BLaER1 treated with 17β-estradiol and CSF1 and Interleukin-3, amounts not matched to agents 10 nM and 100 nM (cell line): ENCODE measurements at regions not wholly inside any gene's neighbourhood (a gene's known extent, or its start where the extent isn't known, plus 50 kb on each side); places are given as distances from the start of the nearest gene placed in this dataset.

Source experiments
- H3K27ac ChIP-seq, 11 experiments: shearing (Covaris generic); formaldehyde crosslinking; 2 replicates each; pipeline ENCODE4 v1.8.1; 2022
- H3K27me3 ChIP-seq, 11 experiments: shearing (Covaris generic); formaldehyde crosslinking; 2 replicates each; pipeline ENCODE4 v1.8.1; 2022
- H3K36me3 ChIP-seq, 11 experiments: shearing (Covaris generic); formaldehyde crosslinking; 2 replicates each; pipeline ENCODE4 v1.8.1; 2022
- H3K4me1 ChIP-seq, 10 experiments: shearing (Covaris generic); formaldehyde crosslinking; 2 replicates each; pipeline ENCODE4 v1.8.1; 2022
- H3K4me2 ChIP-seq, 11 experiments: shearing (Covaris generic); formaldehyde crosslinking; 2 replicates each; pipeline ENCODE4 v1.8.1; 2022
- H3K4me3 ChIP-seq, 10 experiments: shearing (Covaris generic); formaldehyde crosslinking; 2 replicates each; pipeline ENCODE4 v1.8.1; 2022
- H3K9ac ChIP-seq, 11 experiments: shearing (Covaris generic); formaldehyde crosslinking; 2 replicates each; pipeline ENCODE4 v1.8.1; 2022
- H3K9me3 ChIP-seq, 11 experiments: shearing (Covaris generic); formaldehyde crosslinking; replicated peaks in 1 of 11; 2 replicates each; pipeline ENCODE4 v1.8.1; 2022
- H4K20me1 ChIP-seq, 11 experiments: shearing (Covaris generic); formaldehyde crosslinking; 2 replicates each; pipeline ENCODE4 v1.8.1; 2022
- Cebpa-rat ChIP-seq, 11 experiments: shearing (Covaris generic); IDR thresholded peaks; 2 replicates each; pipeline ENCODE4 v1.8.1; 2022

- H3K27ac ChIP-seq = no peak overlapping the region
- no peaks in the 10 kb centered on the region for H3K36me3 ChIP-seq
- no peaks in the 10 kb centered on the region for H4K20me1 ChIP-seq
Observed at GRCh38 chr10:118203461-118203860, 138.7 kb downstream of the FAM204A start.

GRCh38 chr10:118195729-118196128, 146.4 kb downstream of the FAM204A start:
- Histone ChIP-seq H4K20me1 (no peaks in the 10 kb centered on the region), H3K36me3 (no peaks in the 10 kb centered on the region), H3K4me3 (no peak overlapping the region), H3K9ac (no peak overlapping the region), H3K27ac (no peak overlapping the region), H3K4me1 (no peaks in the 10 kb centered on the region), H3K4me2 (no peak overlapping the region), H3K27me3 (no peaks in the 10 kb centered on the region; a peak in 1 of 22 replicates), H3K9me3 (peaks cover 0 to 3% (median 0%) of the 10 kb centered on the region in 11 experiments; a peak in 1 of 22 replicates)
- no peak for TF ChIP-seq Cebpa-rat (IDR thresholded peaks at IDR 0.05)

More at GRCh38 chr10:118203461-118203860, 138.7 kb downstream of the FAM204A start:
- H3K4me2 ChIP-seq = peak overlapping the region; percentile 7 to 67 (median 53); a peak in 18 of 22 replicates
- H3K4me1 ChIP-seq = peaks cover 4 to 14% (median 8%) of the 10 kb centered on the region in 10 experiments; a peak in 19 of 20 replicates
- H3K9ac ChIP-seq = no peak overlapping the region
- peaks cover 0 to 5% (median 0%) of the 10 kb centered on the region in 11 experiments; a peak in 2 of 22 replicates for H3K9me3 ChIP-seq
- no peaks in the 10 kb centered on the region for H3K27me3 ChIP-seq
- no peak for TF ChIP-seq Cebpa-rat (IDR thresholded peaks at IDR 0.05)
- no peak overlapping the region for H3K4me3 ChIP-seq

GRCh38 chr10:118193642-118194041, 146.9 kb upstream of the RAB11FIP2 start:
- Histone ChIP-seq H3K9ac (no peak overlapping the region), H4K20me1 (no peaks in the 10 kb centered on the region), H3K4me2 (no peak overlapping the region), H3K4me1 (no peaks in the 10 kb centered on the region), H3K27ac (no peak overlapping the region), H3K9me3 (no peaks in the 10 kb centered on the region; a peak in 1 of 22 replicates), H3K4me3 (no peak overlapping the region), H3K36me3 (no peaks in the 10 kb centered on the region), H3K27me3 (no peaks in the 10 kb centered on the region; a peak in 1 of 22 replicates)
- TF ChIP-seq Cebpa-rat (IDR thresholded peaks at IDR 0.05) = no peak

- Histone ChIP-seq H3K36me3 (no peaks in the 10 kb centered on the region), H3K4me3 (no peak overlapping the region), H3K9ac (no peak overlapping the region), H3K4me1 (no peaks in the 10 kb centered on the region), H3K9me3 (peaks cover 7 to 22% (median 10%) of the 10 kb centered on the region in 11 experiments), H3K4me2 (no peak overlapping the region), H3K27me3 (no peaks in the 10 kb centered on the region), H3K27ac (no peak overlapping the region), H4K20me1 (no peaks in the 10 kb centered on the region)
- no peak for TF ChIP-seq Cebpa-rat (IDR thresholded peaks at IDR 0.05)
Observed at GRCh38 chr10:118181021-118181420, 134.3 kb upstream of the RAB11FIP2 start.

- TF ChIP-seq Cebpa-rat (IDR thresholded peaks at IDR 0.05) = peak in 5 of 11 experiments; percentile 33 to 75 (median 63); a peak in 10 of 22 replicates
- Histone ChIP-seq H3K4me2 (no peak overlapping the region), H3K9me3 (peaks cover 0 to 11% (median 0%) of the 10 kb centered on the region in 11 experiments; a peak in 5 of 22 replicates), H3K4me3 (no peak overlapping the region), H3K36me3 (no peaks in the 10 kb centered on the region), H3K9ac (no peak overlapping the region), H3K4me1 (no peaks in the 10 kb centered on the region), H3K27ac (no peak overlapping the region), H4K20me1 (no peaks in the 10 kb centered on the region), H3K27me3 (no peaks in the 10 kb centered on the region)
Observed at GRCh38 chr10:118175148-118175547, 128.4 kb upstream of the RAB11FIP2 start.

GRCh38 chr10:118173296-118173695, 126.6 kb upstream of the RAB11FIP2 start:
- H3K27me3 ChIP-seq = no peaks in the 10 kb centered on the region
- no peaks in the 10 kb centered on the region for H3K36me3 ChIP-seq
- no peaks in the 10 kb centered on the region for H4K20me1 ChIP-seq
- 0 out of 20 replicates have a peak, but pooled peaks cover 0 to 4% (median 0%) of the 10 kb centered on the region in 10 experiments for H3K4me1 ChIP-seq
- H3K27ac ChIP-seq = no peak overlapping the region
- H3K9ac ChIP-seq = no peak overlapping the region
- H3K4me2 ChIP-seq = no peak overlapping the region
- no peak overlapping the region for H3K4me3 ChIP-seq
- no peak for TF ChIP-seq Cebpa-rat (IDR thresholded peaks at IDR 0.05)
- H3K9me3 ChIP-seq = peaks cover 0 to 6% (median 0%) of the 10 kb centered on the region in 11 experiments; a peak in 3 of 22 replicates

GRCh38 chr10:118171861-118172260, 125.1 kb upstream of the RAB11FIP2 start:
- Histone ChIP-seq H3K9me3 (peaks cover 0 to 6% (median 0%) of the 10 kb centered on the region in 11 experiments; a peak in 3 of 22 replicates), H3K36me3 (no peaks in the 10 kb centered on the region), H3K27me3 (no peaks in the 10 kb centered on the region), H3K4me1 (0 out of 20 replicates have a peak, but pooled peaks cover 0 to 4% (median 0%) of the 10 kb centered on the region in 10 experiments), H3K4me3 (no peak overlapping the region), H4K20me1 (no peaks in the 10 kb centered on the region), H3K9ac (no peak overlapping the region), H3K27ac (no peak overlapping the region), H3K4me2 (no peak overlapping the region)
- no peak for TF ChIP-seq Cebpa-rat (IDR thresholded peaks at IDR 0.05)

GRCh38 chr10:118167056-118167700, 120.4 kb upstream of the RAB11FIP2 start:
- Histone ChIP-seq H3K9me3 (no peaks in the 10 kb centered on the region), H3K36me3 (no peaks in the 10 kb centered on the region), H4K20me1 (no peaks in the 10 kb centered on the region), H3K4me2 (no peak overlapping the region), H3K27ac (no peak overlapping the region), H3K4me3 (no peak overlapping the region), H3K4me1 (0 out of 20 replicates have a peak, but pooled peaks cover 0 to 4% (median 0%) of the 10 kb centered on the region in 10 experiments), H3K27me3 (no peaks in the 10 kb centered on the region), H3K9ac (no peak overlapping the region)
- TF ChIP-seq Cebpa-rat (IDR thresholded peaks at IDR 0.05) = no peak

- no peak overlapping the region for H3K9ac ChIP-seq
- H3K27ac ChIP-seq = no peak overlapping the region
- H3K4me1 ChIP-seq = 0 out of 20 replicates have a peak, but pooled peaks cover 0 to 7% (median 0%) of the 10 kb centered on the region in 10 experiments
- no peak overlapping the region for H3K4me3 ChIP-seq
- H3K4me2 ChIP-seq = no peak overlapping the region
- H3K27me3 ChIP-seq = no peaks in the 10 kb centered on the region
- no peaks in the 10 kb centered on the region for H3K36me3 ChIP-seq
- TF ChIP-seq Cebpa-rat (IDR thresholded peaks at IDR 0.05) = no peak
- no peaks in the 10 kb centered on the region for H4K20me1 ChIP-seq
- no peaks in the 10 kb centered on the region for H3K9me3 ChIP-seq
Observed at GRCh38 chr10:118163217-118163616, 116.5 kb upstream of the RAB11FIP2 start.
